ENCODE measurements at regions not wholly inside any gene's neighbourhood (a gene's known extent, or its start where the extent isn't known, plus 50 kb on each side); places are given as distances from the start of the nearest gene placed in this dataset.
"Not testable (repeated sequence)": the region's sequence is repeated elsewhere in the genome, so short reads cannot be mapped to it uniquely, and the experiment has no call there.

DNA sequence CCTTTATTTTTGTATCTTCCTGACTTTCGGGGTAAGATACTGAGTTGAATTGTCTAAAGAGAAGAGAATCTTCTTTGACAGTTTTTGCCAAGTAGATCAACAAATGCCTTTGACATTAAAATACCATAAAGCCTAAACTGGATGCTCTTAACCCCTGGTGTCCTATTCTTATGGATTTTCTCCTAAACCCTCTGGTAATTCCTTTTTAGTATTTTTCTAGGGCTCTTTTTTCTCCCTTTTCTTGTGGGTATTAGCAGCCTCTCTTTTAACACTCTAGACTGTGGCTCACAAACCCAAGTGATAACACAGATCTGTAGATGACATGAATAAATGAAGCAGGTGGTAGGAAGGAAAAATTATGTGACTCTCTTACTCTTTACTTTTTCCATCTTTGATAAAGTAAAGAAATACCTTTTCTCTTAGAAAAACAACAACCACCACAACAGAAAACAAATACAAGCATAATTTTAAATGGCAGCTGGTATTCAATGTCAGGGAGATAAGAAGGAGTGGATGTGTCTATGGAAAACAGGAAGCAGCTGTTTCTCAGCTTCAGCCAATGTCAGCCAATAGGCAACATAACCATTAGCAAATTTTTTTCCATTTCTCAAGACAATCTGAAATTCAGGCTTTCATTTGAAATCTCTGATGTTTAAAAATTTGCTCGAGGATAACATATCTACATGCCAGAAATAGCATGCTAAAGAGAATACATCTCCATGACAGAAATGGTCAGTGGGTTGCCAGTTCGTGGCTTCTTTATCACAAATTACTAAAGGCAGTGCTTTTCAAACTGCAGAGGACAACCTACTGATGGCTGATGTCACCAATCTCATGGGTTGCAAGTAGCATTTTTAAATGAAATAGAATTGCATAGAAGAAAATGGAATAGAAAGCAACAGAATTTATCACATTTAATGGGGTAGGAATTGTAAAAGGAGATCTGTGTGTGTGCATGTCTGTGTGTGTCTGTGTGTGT is 123.1 kb upstream of the KRR1 start:
- DNase-seq = no peak

GRCh38 chr12:75633789-75634188 is 122.4 kb upstream of the KRR1 start:
- DNase-seq = no peak

DNA sequence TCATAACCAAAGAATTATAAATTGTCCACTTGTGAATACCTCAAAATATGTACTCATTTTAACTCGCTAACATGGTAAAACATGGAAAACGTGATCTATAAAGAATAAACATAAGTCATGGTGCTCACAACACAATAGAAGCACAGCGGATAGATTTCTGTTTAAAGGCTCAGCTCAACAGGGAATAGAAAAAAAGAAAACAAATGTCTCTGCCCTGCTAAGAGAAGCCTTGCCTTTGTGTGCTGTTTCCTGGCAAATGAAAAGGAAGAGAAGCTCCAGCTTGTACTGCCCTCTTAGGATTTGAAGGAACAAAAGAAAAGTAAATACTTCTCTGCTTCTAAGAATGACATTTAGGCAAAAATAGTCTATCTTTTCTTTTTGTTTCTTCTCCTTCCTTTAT is 121.0 kb upstream of the KRR1 start:
- no peak for DNase-seq

DNA sequence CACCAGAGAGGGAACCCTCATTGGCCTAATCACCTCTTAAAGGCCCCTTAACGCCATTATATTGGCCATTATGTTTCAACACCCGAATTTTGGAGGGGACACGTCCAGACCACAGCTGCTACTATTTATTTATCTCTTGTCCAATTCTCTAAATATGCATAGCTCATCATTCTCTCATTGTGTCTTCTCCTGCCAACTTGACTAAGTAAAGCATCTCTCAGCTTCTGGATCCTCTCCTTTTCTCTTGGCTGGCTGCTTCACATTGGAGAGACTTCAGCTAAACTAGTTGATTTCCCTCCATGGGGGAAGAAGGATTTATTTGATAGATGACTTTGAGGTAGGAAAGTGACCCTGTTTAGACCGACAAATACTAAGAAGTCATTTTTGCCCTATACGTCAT is 120.4 kb upstream of the KRR1 start:
- DNase-seq = no peak

GRCh38 chr12:75630091-75630490 is 118.7 kb upstream of the KRR1 start:
- DNase-seq = no peak

- no peak for DNase-seq
Measured at GRCh38 chr12:75628916-75629315, 117.5 kb upstream of the KRR1 start.

- no peak for DNase-seq
Measured at GRCh38 chr12:75628511-75628910, 117.1 kb upstream of the KRR1 start.

GRCh38 chr12:75623631-75624154 is 112.3 kb upstream of the KRR1 start:
- DNase-seq = no peak

GRCh38 chr12:75622492-75622891 is 111.1 kb upstream of the KRR1 start:
- DNase-seq = no peak

DNA sequence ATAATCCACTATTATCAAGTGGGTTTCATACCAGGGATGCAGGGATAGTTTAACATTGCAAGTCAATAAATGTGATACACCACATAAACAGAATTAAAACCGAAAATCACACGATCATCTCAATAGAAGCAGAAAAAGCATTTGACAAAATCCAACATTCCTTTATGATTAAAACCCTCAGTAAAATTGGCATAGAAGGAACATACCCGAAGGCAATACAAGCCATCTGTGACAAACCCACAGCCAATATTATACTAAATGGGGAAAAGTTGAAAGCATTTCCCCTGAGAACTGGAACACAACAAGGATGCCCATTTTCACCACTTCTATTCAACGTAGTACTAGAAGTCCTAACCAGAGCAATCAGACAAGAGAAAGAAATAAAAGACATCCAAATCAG is 103.0 kb upstream of the KRR1 start:
- DNase-seq = not testable (repeated sequence)

- no peak for DNase-seq
Measured at GRCh38 chr12:75613981-75614380, 102.6 kb upstream of the KRR1 start.

DNA sequence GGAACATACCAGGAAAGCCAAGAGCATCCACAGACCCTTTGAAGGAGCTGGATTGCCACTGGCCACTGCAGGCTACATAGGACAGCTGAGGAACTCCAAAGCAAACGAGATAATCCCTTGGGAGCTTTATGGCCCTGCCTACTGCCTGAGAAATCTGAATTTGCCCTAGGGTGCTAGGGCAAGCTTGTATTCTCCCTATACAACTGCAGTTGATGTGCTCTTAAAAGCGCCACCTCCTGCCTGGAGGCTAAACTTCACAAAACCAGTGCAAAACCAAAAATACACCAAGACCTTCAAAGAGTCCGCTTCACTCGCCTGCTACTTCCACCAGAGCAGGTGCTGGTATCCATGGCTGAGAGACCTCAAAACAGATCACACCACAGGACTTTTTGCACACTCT is 99.6 kb upstream of the KRR1 start:
- DNase-seq = no peak

DNA sequence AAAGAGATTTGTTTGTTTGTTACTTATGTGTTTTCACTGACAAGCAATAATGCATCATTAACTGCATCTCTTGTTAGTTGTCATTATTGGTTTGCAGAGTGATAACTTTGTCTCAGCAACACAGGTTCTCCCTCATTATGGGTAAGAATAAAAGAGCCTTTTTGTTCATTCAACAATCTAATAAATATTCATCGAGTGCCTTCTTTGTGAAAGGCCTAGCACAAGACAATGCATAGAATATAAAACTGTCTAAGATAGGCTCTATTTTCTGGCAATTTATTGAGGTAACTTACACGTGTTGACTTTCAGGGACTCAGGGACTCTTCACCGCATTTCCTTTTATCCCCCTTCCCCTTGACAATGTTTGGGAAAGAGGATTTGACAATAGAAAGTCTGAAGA is 95.5 kb upstream of the KRR1 start:
- no peak for DNase-seq

- DNase-seq = no peak
Measured at GRCh38 chr12:75606151-75606550, 94.7 kb upstream of the KRR1 start.

- DNase-seq = no peak
Measured at GRCh38 chr12:75603475-75603874, 92.1 kb upstream of the KRR1 start.

DNA sequence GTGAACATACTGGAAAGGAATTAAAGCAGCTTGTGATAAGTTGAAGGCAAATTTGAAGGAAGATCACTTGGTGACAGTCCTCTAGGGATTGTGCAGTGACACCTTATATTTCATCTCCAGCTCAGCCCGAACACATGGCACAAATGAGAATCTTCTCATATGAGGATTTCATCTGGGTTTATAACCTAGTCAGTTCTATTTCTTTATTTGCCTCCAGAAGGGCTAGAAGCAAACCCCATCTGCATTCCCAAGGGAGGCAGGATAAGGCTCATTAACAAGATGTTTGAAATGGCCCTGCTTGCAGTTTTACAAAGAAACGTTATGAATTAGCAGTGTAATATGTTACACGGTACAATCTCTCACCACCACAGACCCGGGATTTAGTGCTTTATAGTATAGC is 90.7 kb upstream of the KRR1 start:
- peak; percentile 92 for DNase-seq

- DNase-seq = no peak
Measured at GRCh38 chr12:75600146-75600545, 88.7 kb upstream of the KRR1 start.

DNA sequence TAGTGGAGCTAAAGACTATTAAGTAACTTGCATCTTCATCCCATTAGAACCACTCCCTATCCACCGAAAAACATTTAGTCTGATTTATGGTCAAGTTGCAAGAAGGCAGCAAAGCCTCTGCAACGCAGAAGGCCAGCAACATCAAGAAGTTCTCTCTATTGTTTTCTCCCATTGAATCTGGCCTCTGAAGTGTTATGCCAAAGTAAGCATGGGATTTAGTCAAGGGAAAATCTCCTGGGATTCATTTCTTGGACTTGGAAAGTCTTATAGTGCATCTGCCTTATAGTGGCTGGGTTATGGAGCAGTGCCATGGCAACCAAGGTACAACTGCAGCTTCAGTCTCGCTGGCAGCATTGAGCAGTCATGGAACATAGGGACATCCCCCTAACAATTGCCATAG is 87.7 kb upstream of the KRR1 start:
- DNase-seq = no peak

GRCh38 chr12:75596406-75596805 is 85.0 kb upstream of the KRR1 start:
- no peak for DNase-seq

DNA sequence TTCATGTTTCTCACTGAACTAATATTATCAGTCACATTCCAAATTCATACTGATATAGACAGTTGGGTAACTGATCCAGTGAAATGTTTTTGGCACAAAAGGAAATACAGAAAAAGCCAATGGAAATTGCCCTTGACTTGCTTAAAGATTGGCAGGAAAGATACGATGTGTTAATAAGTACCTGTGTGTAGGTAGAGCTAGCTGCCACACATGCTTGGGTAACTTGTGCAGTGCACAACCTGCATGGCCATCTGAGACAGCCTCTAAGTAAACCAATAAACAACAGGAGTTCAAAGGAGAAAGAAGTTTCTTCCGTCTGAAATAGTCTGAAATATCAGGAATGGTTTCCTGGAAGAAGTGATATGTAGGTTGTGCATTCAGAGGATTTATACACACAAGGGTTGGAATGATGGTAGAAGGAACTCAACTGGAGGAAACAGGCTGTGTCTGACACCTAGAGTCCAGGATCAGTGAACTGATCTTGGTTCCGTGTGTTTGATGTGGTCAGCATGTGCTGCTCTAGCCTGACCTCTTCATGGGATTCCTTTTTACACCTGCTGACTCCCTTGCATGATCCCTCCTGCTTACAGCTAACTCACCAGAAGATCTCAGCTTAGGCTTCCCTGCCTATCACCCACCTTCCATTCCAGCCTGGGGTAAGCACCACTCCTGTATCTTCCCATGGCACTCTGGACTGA is 81.4 kb upstream of the KRR1 start:
- no peak for DNase-seq

GRCh38 chr12:75592086-75592485 is 80.7 kb upstream of the KRR1 start:
- DNase-seq = peak; percentile 84

- DNase-seq = peak; percentile 83
Measured at GRCh38 chr12:75591628-75592027, 80.2 kb upstream of the KRR1 start.

DNA sequence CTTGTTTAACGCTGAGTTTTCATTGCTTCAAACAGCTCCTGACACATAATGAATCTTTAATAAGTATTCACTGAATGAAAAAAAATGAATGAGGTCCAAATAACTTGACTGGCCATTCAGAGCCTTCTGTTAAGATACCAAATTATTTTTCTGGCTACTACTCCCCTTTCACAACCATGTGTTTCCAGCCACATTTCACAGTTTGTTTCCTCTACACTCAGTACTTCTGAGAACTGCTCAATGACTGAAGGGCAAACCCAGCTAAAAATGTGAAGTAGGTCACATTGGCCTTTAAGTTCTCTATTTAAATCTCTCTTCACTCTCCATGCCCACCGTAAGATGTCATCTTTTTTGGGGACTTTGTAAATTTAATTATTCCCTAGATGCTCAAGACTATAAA is 78.4 kb upstream of the KRR1 start:
- DNase-seq = no peak
